OCI-LY3 (cell line): ENCODE measurements at regions not wholly inside any gene's neighbourhood (a gene's known extent, or its start where the extent isn't known, plus 50 kb on each side); places are given as distances from the start of the nearest gene placed in this dataset.

ENCODE experiments used
- H2AFZ ChIP-seq: fragments of 200-600, 300-600 bp; shearing (Covaris generic); 2 replicates; pipeline ENCODE4 v1.6.0; 2014; ENCODE audit warnings: antibody characterized with exemption, low read depth, low read length
- H3K27ac ChIP-seq: fragments of 200-600, 300-600 bp; sonication (generic); 2 replicates; pipeline ENCODE4 v1.5.1; 2014; ENCODE audit warnings: mild to moderate bottlenecking, low read length, moderate library complexity, mixed read lengths
- H3K27me3 ChIP-seq: fragments of 200-600, 300-600 bp; sonication (generic); 2 replicates; pipeline ENCODE4 v1.6.1; 2014; ENCODE audit warnings: low read depth, low read length, mixed read lengths
- H3K36me3 ChIP-seq: fragments of 200-600, 300-600 bp; sonication (generic); replicated peaks from 2 replicates; pipeline ENCODE3; 2014; ENCODE audit warnings: low read depth, low read length, mixed read lengths
- H3K4me1 ChIP-seq: fragments of 300-600, 200-600 bp; sonication (generic); 2 replicates; pipeline ENCODE4 v1.6.1; 2014; ENCODE audit warnings: low read length, mixed read lengths
- H3K4me2 ChIP-seq: fragments of 200-600, 300-600 bp; sonication (generic); 2 replicates; pipeline ENCODE4 v1.6.1; 2014; ENCODE audit warnings: low read length, mixed read lengths
- H3K4me3 ChIP-seq: fragments of 300-600, 200-600 bp; sonication (generic); 2 replicates; pipeline ENCODE4 v1.5.1; 2014; ENCODE audit warnings: antibody characterized with exemption, mild to moderate bottlenecking, low read length, moderate library complexity
- H3K79me2 ChIP-seq: fragments of 300-600, 200-600 bp; shearing (Covaris generic); 2 replicates; pipeline ENCODE4 v1.6.1; 2014; ENCODE audit warnings: mild to moderate bottlenecking, low read length, mixed read lengths
- H3K9ac ChIP-seq: fragments of 300-600, 200-600 bp; shearing (Covaris generic); 2 replicates; pipeline ENCODE4 v1.6.0; 2014; ENCODE audit warnings: mild to moderate bottlenecking, low read length, moderate library complexity
- H3K9me3 ChIP-seq: fragments of 200-600, 300-600 bp; shearing (Covaris generic); 2 replicates; pipeline ENCODE4 v1.6.1; 2014; ENCODE audit warnings: low read length, mixed read lengths; ENCODE audit not compliant: insufficient read depth
- H4K20me1 ChIP-seq: fragments of 200-600, 300-600 bp; sonication (generic); 2 replicates; pipeline ENCODE4 v1.6.1; 2016; ENCODE audit warnings: low read length, mixed read lengths; ENCODE audit not compliant: insufficient read depth
- EZH2phosphoT487 ChIP-seq: fragments of 200-600 bp; shearing (Covaris generic); IDR thresholded peaks from 2 replicates; pipeline ENCODE4 v1.6.1; 2018; ENCODE audit warnings: antibody characterized with exemption, mixed run types, low read depth
- TF ChIP-seq, protein P1 (sequence below): fragments of 200-600, 300-600 bp; sonication (generic); IDR thresholded peaks from 2 replicates; pipeline ENCODE4 v1.5.1; 2014; ENCODE audit warnings: antibody characterized with exemption, low read length, low read depth

DNA sequence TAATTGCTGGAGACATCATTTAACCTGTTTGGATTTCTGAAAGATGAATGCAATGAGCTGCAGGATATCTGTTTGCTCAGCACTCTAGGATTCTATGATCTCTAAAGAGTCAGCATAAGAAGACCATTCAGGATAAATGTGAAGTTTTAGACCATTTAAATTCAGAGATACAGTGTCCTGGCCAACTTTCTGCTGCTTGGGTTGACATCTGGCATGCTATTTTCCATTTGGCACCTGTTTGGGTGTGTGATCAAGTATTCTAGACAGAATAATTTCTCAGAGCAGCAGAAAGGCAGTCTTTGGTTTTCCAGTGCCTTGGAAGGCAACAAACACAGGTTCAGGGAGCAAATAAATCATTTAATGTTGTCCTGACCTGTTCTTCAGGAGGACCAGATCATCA is 144.8 kb upstream of the NDUFV2 start:
- Histone ChIP-seq H3K4me2 (no peak overlapping the region), H3K27me3 (no peaks in the 10 kb centered on the region), H3K27ac (no peak overlapping the region), H3K9ac (no peak overlapping the region), H3K4me3 (no peak overlapping the region), H3K36me3 (no peaks in the 10 kb centered on the region), H4K20me1 (no peaks in the 10 kb centered on the region), H3K9me3 (no peaks in the 10 kb centered on the region), H2AFZ (no peak overlapping the region), H3K4me1 (no peaks in the 10 kb centered on the region), H3K79me2 (no peaks in the 10 kb centered on the region)
- TF ChIP-seq, protein P1, sequence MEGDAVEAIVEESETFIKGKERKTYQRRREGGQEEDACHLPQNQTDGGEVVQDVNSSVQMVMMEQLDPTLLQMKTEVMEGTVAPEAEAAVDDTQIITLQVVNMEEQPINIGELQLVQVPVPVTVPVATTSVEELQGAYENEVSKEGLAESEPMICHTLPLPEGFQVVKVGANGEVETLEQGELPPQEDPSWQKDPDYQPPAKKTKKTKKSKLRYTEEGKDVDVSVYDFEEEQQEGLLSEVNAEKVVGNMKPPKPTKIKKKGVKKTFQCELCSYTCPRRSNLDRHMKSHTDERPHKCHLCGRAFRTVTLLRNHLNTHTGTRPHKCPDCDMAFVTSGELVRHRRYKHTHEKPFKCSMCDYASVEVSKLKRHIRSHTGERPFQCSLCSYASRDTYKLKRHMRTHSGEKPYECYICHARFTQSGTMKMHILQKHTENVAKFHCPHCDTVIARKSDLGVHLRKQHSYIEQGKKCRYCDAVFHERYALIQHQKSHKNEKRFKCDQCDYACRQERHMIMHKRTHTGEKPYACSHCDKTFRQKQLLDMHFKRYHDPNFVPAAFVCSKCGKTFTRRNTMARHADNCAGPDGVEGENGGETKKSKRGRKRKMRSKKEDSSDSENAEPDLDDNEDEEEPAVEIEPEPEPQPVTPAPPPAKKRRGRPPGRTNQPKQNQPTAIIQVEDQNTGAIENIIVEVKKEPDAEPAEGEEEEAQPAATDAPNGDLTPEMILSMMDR: no peak
- no peak for TF ChIP-seq EZH2phosphoT487

DNA sequence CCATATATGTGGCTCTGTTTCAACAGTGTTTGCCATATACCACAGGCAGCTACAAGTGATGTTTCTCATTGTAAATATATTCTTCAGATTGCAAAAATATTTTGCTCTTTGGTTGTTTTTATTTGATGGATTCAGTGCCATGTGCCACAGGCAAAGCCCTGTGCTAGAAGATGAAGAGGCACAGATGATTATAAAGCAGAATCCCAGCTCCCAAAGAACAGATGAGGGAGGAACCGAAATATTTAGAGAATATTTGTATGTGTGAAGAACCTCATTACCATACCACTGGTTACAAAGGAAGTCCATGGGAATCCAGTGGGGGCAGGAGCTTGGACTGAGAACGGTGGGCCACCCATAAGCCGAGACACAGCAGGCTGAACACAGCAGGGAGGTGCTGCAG is 143.8 kb upstream of the NDUFV2 start:
- TF ChIP-seq, protein P1: no peak
- no peak for TF ChIP-seq EZH2phosphoT487
- Histone ChIP-seq H3K4me2 (no peak overlapping the region), H3K36me3 (no peaks in the 10 kb centered on the region)

DNA sequence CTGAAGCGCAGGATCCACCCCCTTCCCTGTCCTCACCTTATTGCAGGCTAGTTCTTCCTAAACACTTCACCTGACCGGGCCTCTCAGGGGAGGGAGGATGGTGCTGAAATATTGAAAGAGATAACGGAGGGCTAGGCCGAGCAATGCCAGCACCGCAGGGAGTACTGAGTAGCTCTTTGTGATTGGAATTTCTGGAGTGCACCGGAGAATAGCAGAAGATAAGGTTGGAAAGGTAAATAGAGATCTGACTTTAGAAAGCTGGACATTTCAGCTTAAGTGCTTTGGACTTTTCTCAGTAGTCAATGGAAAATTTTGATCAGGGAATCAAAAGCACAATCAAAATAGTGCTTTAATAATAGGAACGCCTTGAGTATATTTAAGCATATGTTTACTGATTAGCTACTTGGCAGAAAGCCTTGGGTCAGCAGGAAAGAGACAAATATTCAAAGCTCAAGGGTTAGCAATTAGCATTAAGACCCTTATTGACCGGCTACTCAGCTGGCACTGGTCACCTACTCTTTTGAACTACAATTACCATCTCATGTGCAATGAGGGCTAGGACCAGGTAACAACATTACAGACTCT is 142.9 kb upstream of the NDUFV2 start:
- Histone ChIP-seq H3K27ac (no peak overlapping the region), H4K20me1 (no peaks in the 10 kb centered on the region), H3K79me2 (no peaks in the 10 kb centered on the region), H3K9ac (no peak overlapping the region), H2AFZ (no peak overlapping the region), H3K4me3 (no peak overlapping the region), H3K36me3 (no peaks in the 10 kb centered on the region), H3K9me3 (no peaks in the 10 kb centered on the region), H3K27me3 (no peaks in the 10 kb centered on the region), H3K4me2 (no peak overlapping the region), H3K4me1 (no peaks in the 10 kb centered on the region)
- no peak for TF ChIP-seq EZH2phosphoT487
- TF ChIP-seq, protein P1: no peak

More for the DNA sequence above, 143.8 kb upstream of the NDUFV2 start:
- Histone ChIP-seq H3K4me3 (no peak overlapping the region), H3K27ac (no peak overlapping the region), H2AFZ (no peak overlapping the region), H3K79me2 (no peaks in the 10 kb centered on the region), H3K27me3 (no peaks in the 10 kb centered on the region), H3K9ac (no peak overlapping the region), H3K9me3 (no peaks in the 10 kb centered on the region), H4K20me1 (no peaks in the 10 kb centered on the region), H3K4me1 (no peaks in the 10 kb centered on the region)

DNA sequence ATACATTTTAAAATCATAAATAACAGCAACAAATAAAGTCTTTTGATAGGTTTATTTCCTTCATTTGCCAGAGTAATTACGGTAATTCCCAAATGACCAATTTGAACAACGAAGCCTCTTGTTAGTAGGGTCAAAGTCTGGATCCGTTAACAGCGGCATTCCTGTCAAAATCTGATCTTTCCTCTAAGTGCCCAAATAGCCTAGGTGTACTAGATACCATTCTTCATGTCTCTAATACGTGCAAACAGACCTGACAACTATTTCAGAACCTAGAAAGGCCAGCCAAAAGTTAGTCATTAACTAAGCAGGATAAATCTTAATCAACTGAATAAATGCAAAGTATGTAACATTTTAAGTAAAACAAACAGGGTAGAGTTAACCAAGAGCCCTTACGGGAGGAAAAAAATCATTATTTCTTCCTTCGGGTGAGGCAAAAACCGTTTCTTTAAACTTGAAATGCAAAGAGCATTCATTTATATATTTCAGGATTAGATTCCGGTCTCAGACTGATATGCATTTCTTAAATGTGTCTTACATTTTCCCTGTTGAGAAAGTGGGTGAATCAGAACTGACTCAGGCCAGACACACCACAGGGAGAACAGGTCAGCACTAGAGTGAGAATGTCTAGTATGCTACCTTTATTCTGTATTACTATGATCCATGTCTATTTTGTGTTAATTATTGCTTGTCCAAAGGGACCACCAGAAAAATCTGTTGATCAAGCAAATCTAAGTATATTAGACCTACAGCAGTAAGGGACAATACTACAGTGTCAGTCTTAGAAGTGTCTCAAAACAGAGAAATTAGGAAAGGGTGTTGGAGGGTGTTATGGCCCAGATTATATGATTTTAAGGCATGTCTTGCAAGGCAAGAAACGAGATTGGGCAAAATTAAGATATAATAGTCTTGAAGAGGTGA is 141.5 kb upstream of the NDUFV2 start:
- Histone ChIP-seq H3K9ac (no peak overlapping the region), H3K4me2 (no peak overlapping the region), H3K4me3 (no peak overlapping the region), H2AFZ (no peak overlapping the region), H4K20me1 (no peaks in the 10 kb centered on the region), H3K36me3 (no peaks in the 10 kb centered on the region), H3K4me1 (no peaks in the 10 kb centered on the region; the same call in 1 of the 2 replicates), H3K27ac (no peak overlapping the region), H3K27me3 (no peaks in the 10 kb centered on the region), H3K9me3 (no peaks in the 10 kb centered on the region), H3K79me2 (no peaks in the 10 kb centered on the region)
- no peak for TF ChIP-seq EZH2phosphoT487
- TF ChIP-seq, protein P1: no peak
